HCT116 (cell line): ENCODE measurements at regions not wholly inside any gene's neighbourhood (a gene's known extent, or its start where the extent isn't known, plus 50 kb on each side); places are given as distances from the start of the nearest gene placed in this dataset.

Source experiments
- ATAC-seq: fragments of 200-7000 bp; cut with Tn5 transposase; 2 replicates; pipeline ENCODE4 v1.9.1; 2020; ENCODE audit warnings: mild to moderate bottlenecking, moderate library complexity
- BruUV-seq: library from RNA; stranded (reverse); fragments of 400-500 nt; replicated peaks from 2 replicates; lab custom pipeline; 2021; lab: Mats Ljungman, UMichigan
- CTCF ChIA-PET: fragments of 300-600 bp; sonication (Branson Sonifier 250); formaldehyde crosslinking; loops from one replicate; lab custom pipeline; 2021; ENCODE audit warnings: antibody characterized with exemption; lab: Charles Lee
- POLR2A ChIA-PET: fragments of 300-600, 350-600 bp; sonication (Branson Sonifier 250); formaldehyde crosslinking; loops from one replicate; lab custom pipeline; 2021; ENCODE audit warnings: antibody characterized with exemption; lab: Charles Lee
- RAD21 ChIA-PET, 2 experiments: fragments of 300-600 bp; sonication (Branson Sonifier 250); formaldehyde crosslinking; loops; one replicate each; lab custom pipeline; 2023; ENCODE audit warnings: low total read pairs in 2 of 2; ENCODE audit not compliant: uncharacterized antibody in 2 of 2, unreplicated experiment in 2 of 2, low non-redundant PET in 1 of 2; lab: Charles Lee
- DNase-seq: peaks from one replicate; pipeline ENCODE4 v3.0.0-alpha.2; 2010; ENCODE audit warnings: low read depth, low spot score
- H2AFZ ChIP-seq: fragments of 200-600 bp; shearing (Covaris generic), sonication (generic); 2 replicates; pipeline ENCODE4 v1.6.1; 2017; ENCODE audit warnings: low read depth, mixed run types, mixed read lengths, antibody characterized with exemption, low read length; ENCODE audit not compliant: poor library complexity, severe bottlenecking
- H3K27ac ChIP-seq: 2 replicates; pipeline ENCODE4 v1.5.1; 2012; ENCODE audit warnings: low read depth, low read length
- H3K27me3 ChIP-seq: fragments of 200-600 bp; sonication (generic); 2 replicates; pipeline ENCODE4 v1.6.1; 2016; ENCODE audit warnings: mixed run types, low read length, mixed read lengths; ENCODE audit not compliant: insufficient read depth
- H3K36me3 ChIP-seq, 2 experiments: fragments of 200-500 bp in 1 of 2; fragments of 200-600 bp in 1 of 2; sonication (Bioruptor generic) in 1 of 2; sonication (generic) in 1 of 2; 2 replicates each; pipeline versions ENCODE4 v1.5.1 to v1.6.1; 2014 to 2016; ENCODE audit warnings: low read length in 2 of 2, inconsistent platforms in 1 of 2, mixed read lengths in 1 of 2, mixed run types in 1 of 2; ENCODE audit not compliant: insufficient read depth in 2 of 2, control insufficient read depth in 1 of 2
- H3K4me1 ChIP-seq, 2 experiments: fragments of 200-600 bp in 1 of 2; sonication (generic) in 1 of 2; 2 replicates each; pipeline versions ENCODE4 v1.5.1 to v1.6.1; 2012 to 2017; ENCODE audit warnings: low read length in 2 of 2, inconsistent platforms in 1 of 2, mild to moderate bottlenecking in 1 of 2, mixed read lengths in 1 of 2, mixed run types in 1 of 2, moderate library complexity in 1 of 2; ENCODE audit not compliant: insufficient read depth in 2 of 2, control insufficient read depth in 1 of 2
- H3K4me2 ChIP-seq: fragments of 200-600 bp; sonication (generic); 2 replicates; pipeline ENCODE4 v1.6.1; 2017; ENCODE audit warnings: mixed run types, low read length, mixed read lengths
- H3K4me3 ChIP-seq, 2 experiments: fragments of 200-600 bp in 1 of 2; sonication (generic) in 1 of 2; replicated peaks in 1 of 2; 2 replicates each; pipeline ENCODE4 v1.5.1; 2011 to 2016; ENCODE audit warnings: low read length in 2 of 2, control low read depth in 1 of 2, low read depth in 1 of 2, mild to moderate bottlenecking in 1 of 2, mixed read lengths in 1 of 2, mixed run types in 1 of 2
- H3K79me2 ChIP-seq: fragments of 200-600 bp; sonication (generic); 2 replicates; pipeline ENCODE4 v1.6.1; 2017; ENCODE audit warnings: mild to moderate bottlenecking, mixed run types, low read length, moderate library complexity, mixed read lengths; ENCODE audit not compliant: insufficient read depth
- H3K9ac ChIP-seq: fragments of 200-600 bp; sonication (generic); 2 replicates; pipeline ENCODE4 v1.6.1; 2016; ENCODE audit warnings: low read length, mixed read lengths
- H3K9me2 ChIP-seq: fragments of 200-600 bp; sonication (generic), shearing (Covaris generic); 2 replicates; pipeline ENCODE4 v1.6.1; 2017; ENCODE audit warnings: mixed run types, mild to moderate bottlenecking, moderate library complexity; ENCODE audit not compliant: insufficient read depth
- H3K9me3 ChIP-seq, 2 experiments: fragments of 200-500 bp in 1 of 2; fragments of 200-600 bp in 1 of 2; sonication (Bioruptor generic) in 1 of 2; sonication (generic) in 1 of 2; 2 replicates each; pipeline ENCODE4 v1.6.1; 2014 to 2017; ENCODE audit warnings: low read length in 2 of 2, mixed read lengths in 2 of 2, inconsistent platforms in 1 of 2, low read depth in 1 of 2, mild to moderate bottlenecking in 1 of 2, mixed run types in 1 of 2, moderate library complexity in 1 of 2; ENCODE audit not compliant: control insufficient read depth in 1 of 2, insufficient read depth in 1 of 2
- H4K20me1 ChIP-seq: fragments of 200-600 bp; sonication (generic), shearing (Covaris generic); 2 replicates; pipeline ENCODE4 v1.6.1; 2017; ENCODE audit warnings: mixed run types, mild to moderate bottlenecking, moderate library complexity; ENCODE audit not compliant: insufficient read depth
- CBX3 ChIP-seq: IDR thresholded peaks from 2 replicates; pipeline ENCODE4 v1.6.1; 2012; ENCODE audit warnings: low read depth
- ELF1 ChIP-seq: IDR thresholded peaks from 2 replicates; pipeline ENCODE4 v1.6.1; 2012; ENCODE audit warnings: low read depth, borderline replicate concordance
- EZH2phosphoT487 ChIP-seq: fragments of 200-600 bp; IDR thresholded peaks from 2 replicates; pipeline ENCODE4 v1.6.1; 2018; ENCODE audit warnings: antibody characterized with exemption, borderline replicate concordance
- MAX ChIP-seq: IDR thresholded peaks from 2 replicates; pipeline ENCODE4 v1.6.1; 2012
- REST ChIP-seq: IDR thresholded peaks from 2 replicates; pipeline ENCODE4 v1.6.1; 2012; ENCODE audit warnings: low read depth
- SP1 ChIP-seq: IDR thresholded peaks from 2 replicates; pipeline ENCODE4 v1.6.1; 2012; ENCODE audit warnings: low read depth
- ZFX ChIP-seq: fragments of 450-650 bp; IDR thresholded peaks from 2 replicates; pipeline ENCODE4 v1.6.1; 2017
- ZNF274 ChIP-seq: fragments of 200-500 bp; sonication (Bioruptor generic); IDR thresholded peaks from 2 replicates; pipeline ENCODE4 v1.6.1; 2014; ENCODE audit warnings: mild to moderate bottlenecking, low read depth, low read length, inconsistent platforms
- intact Hi-C: fragments of 100-400 bp; cut with micrococcal nuclease; formaldehyde crosslinking; loops from 2 replicates; pipeline ENCODE4 v1.10.0; 2022

DNA sequence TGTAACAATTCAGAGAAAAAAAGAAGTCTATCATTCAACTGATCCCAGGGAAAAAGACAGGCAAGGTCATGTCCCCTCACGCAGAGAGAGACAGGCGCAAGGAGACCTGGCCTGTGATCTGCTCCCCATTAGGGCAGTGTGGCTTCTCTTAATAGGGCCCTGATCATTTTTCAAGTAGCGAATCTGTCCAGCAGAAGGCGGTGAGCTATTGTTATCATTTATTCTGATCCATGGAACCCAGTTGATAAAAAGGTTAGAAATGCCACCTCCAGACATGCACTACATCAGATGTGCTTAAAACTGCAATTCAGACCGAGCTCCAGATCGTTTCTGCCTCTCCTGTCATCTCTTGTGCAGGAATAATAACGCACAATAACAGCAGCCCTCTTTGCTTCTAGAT, 1025.6 kb upstream of the PIK3C3 start:
- Histone ChIP-seq H3K27me3 (no peaks in the 10 kb centered on the region), H3K4me2 (no peak overlapping the region), H3K9ac (no peak overlapping the region), H3K4me3 (no peak overlapping the region), H3K36me3 (no peaks in the 10 kb centered on the region), H4K20me1 (no peaks in the 10 kb centered on the region), H3K27ac (no peak overlapping the region), H3K9me2 (no peaks in the 10 kb centered on the region), H3K4me1 (no peaks in the 10 kb centered on the region), H3K9me3 (peaks cover 8 to 26% of the 10 kb centered on the region in 2 experiments; a peak in 2 of 4 replicates), H3K79me2 (no peaks in the 10 kb centered on the region), H2AFZ (no peak overlapping the region)
- no peak for DNase-seq
- intact Hi-C loops = no loop called here
- ATAC-seq = no peak
- BruUV-seq = no TSS peak
- CTCF ChIA-PET = no interaction called here
- POLR2A ChIA-PET = no interaction called here
- RAD21 ChIA-PET = no interaction called here
- TF ChIP-seq REST (no peak), ZNF274 (no peak), SP1 (no peak), EZH2phosphoT487 (no peak), ELF1 (no peak), MAX (no peak)

GRCh38 chr18:40926679-40927078, 1028.4 kb upstream of the PIK3C3 start:
- BruUV-seq = no TSS peak
- ATAC-seq = no peak
- intact Hi-C loops = no loop called here

More at GRCh38 chr18:40926679-40927078, 1028.4 kb upstream of the PIK3C3 start:
- peaks cover 11 to 26% of the 10 kb centered on the region in 2 experiments; a peak in 2 of 4 replicates for H3K9me3 ChIP-seq
- no peak overlapping the region for H3K9ac ChIP-seq
- no peaks in the 10 kb centered on the region for H3K79me2 ChIP-seq
- POLR2A ChIA-PET = no interaction called here
- H3K4me3 ChIP-seq = no peak overlapping the region
- DNase-seq = no peak
- no peak overlapping the region for H2AFZ ChIP-seq
- CTCF ChIA-PET = no interaction called here
- H3K4me2 ChIP-seq = no peak overlapping the region
- no peak overlapping the region for H3K27ac ChIP-seq
- H3K4me1 ChIP-seq = no peaks in the 10 kb centered on the region
- no peaks in the 10 kb centered on the region for H3K36me3 ChIP-seq
- H4K20me1 ChIP-seq = no peaks in the 10 kb centered on the region
- no peaks in the 10 kb centered on the region for H3K9me2 ChIP-seq
- TF ChIP-seq ZFX = no peak
- TF ChIP-seq CBX3 = no peak
- no peaks in the 10 kb centered on the region for H3K27me3 ChIP-seq
- RAD21 ChIA-PET = no interaction called here
